GM23338 (cell line): ENCODE measurements at regions not wholly inside any gene's neighbourhood (a gene's known extent, or its start where the extent isn't known, plus 50 kb on each side); places are given as distances from the start of the nearest gene placed in this dataset.

Source experiments
- CREB1 ChIP-seq: fragments of 250-450 bp; sonication (Bioruptor Pico); IDR thresholded peaks from 2 replicates; pipeline ENCODE4 v1.5.0; 2020; ENCODE audit warnings: low read depth, mild to moderate bottlenecking, moderate library complexity
- CTCF ChIP-seq, 2 experiments: fragments of 200-600 bp in 1 of 2; sonication (generic) in 1 of 2; conservative IDR thresholded peaks; 2 replicates each; pipeline versions ENCODE4 v1.5.1 to v1.6.1; 2016 to 2017; ENCODE audit warnings: antibody characterized with exemption in 2 of 2, low read depth in 2 of 2, mild to moderate bottlenecking in 2 of 2, moderate library complexity in 1 of 2
- ETS1 ChIP-seq: IDR thresholded peaks from 2 replicates; pipeline ENCODE4 v1.6.1; 2016; ENCODE audit warnings: antibody characterized with exemption
- EZH2 ChIP-seq: fragments of 200-600 bp; sonication (generic); IDR thresholded peaks from one replicate; pipeline ENCODE4 v1.8.0; 2017; ENCODE audit warnings: antibody characterized with exemption, mild to moderate bottlenecking, low read depth; ENCODE audit not compliant: unreplicated experiment
- EZH2phosphoT487 ChIP-seq: fragments of 200-600 bp; sonication (generic); IDR thresholded peaks from one replicate; pipeline ENCODE4 v1.8.1; 2018; ENCODE audit warnings: antibody characterized with exemption; ENCODE audit not compliant: unreplicated experiment
- JUNB ChIP-seq: IDR thresholded peaks from one replicate; pipeline ENCODE4 v1.6.1; 2016; ENCODE audit warnings: antibody characterized with exemption; ENCODE audit not compliant: unreplicated experiment
- NANOG ChIP-seq: IDR thresholded peaks from 2 replicates; pipeline ENCODE4 v1.6.1; 2016; ENCODE audit warnings: antibody characterized with exemption, borderline replicate concordance
- POLR2AphosphoS5 ChIP-seq: IDR thresholded peaks from 2 replicates; pipeline ENCODE4 v1.6.1; 2016; ENCODE audit warnings: antibody characterized with exemption, low read depth
- REST ChIP-seq: IDR thresholded peaks from one replicate; pipeline ENCODE4 v1.6.1; 2018; ENCODE audit warnings: antibody characterized with exemption; ENCODE audit not compliant: unreplicated experiment
- STAT1 ChIP-seq: IDR thresholded peaks from one replicate; pipeline ENCODE4 v1.6.1; 2016; ENCODE audit warnings: antibody characterized with exemption; ENCODE audit not compliant: unreplicated experiment
- ZNF114 ChIP-seq: fragments of 250-450 bp; sonication (Bioruptor Pico); IDR thresholded peaks from 2 replicates; pipeline ENCODE4 v1.5.0; 2020; ENCODE audit warnings: mild to moderate bottlenecking, moderate library complexity

DNA sequence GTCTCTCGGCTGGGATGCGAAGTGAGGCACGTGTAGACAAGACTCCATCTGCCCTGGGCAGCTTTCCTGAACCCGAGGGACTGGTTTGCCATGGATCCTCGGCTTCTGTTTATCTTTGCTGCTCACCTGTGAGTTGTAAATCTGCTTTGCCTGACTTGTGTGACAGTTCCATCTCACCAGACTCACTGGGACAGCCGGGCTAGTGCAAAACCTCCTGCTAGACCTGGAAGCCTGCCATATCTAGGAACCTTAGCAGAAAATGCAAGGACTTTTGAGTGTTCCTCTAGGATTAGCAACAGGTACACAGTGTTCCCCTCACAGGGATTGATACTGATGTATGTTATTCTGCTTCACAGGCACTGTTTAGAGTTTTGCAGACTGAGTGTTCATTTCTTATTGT lies 218.6 kb downstream of the URB2 start:
- TF ChIP-seq CTCF (conservative IDR thresholded peaks at IDR 0.05; ENCODE audit: low read depth in 2 of 2) (no peak), EZH2phosphoT487 (no peak), EZH2 (no peak), POLR2AphosphoS5 (no peak), REST (no peak), JUNB (no peak), ZNF114 (CRISPR knock-in tag) (no peak), ETS1 (no peak), CREB1 (CRISPR knock-in tag) (no peak), STAT1 (no peak), NANOG (no peak)
